ENCODE measurements at regions not wholly inside any gene's neighbourhood (a gene's known extent, or its start where the extent isn't known, plus 50 kb on each side); places are given as distances from the start of the nearest gene placed in this dataset.

DNA sequence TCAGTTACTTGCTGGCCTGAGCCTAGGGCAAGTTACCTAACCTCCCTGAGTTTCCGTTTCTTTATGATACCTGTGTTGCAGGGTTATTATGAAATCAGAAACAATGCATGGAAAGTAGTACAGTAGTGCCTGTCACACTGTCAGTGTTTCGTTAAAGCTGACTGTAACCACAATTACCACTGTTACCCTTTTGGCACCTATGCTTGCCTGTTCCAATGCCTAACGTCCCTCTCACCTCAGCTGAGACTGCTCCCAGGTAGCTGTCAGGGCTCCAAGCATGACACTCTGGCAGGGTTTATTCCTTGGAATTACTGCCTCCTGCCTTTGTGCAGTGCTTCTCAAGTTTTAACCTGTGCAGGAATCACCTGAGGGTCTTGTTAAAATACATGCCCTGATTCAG is 135.2 kb upstream of the RBMS1 start:
- peaks cover 10% of the 10 kb centered on the region for H3K4me1 ChIP-seq
- no peak for DNase-seq (ENCODE audit: low spot score in 2 of 2)
- no peak overlapping the region for H3K4me3 ChIP-seq
- H3K27me3 ChIP-seq (ENCODE audit: low read depth) = no peaks in the 10 kb centered on the region
- H3K9me3 ChIP-seq = no peaks in the 10 kb centered on the region
- no peaks in the 10 kb centered on the region for H3K36me3 ChIP-seq (replicated peaks)
- in situ Hi-C loops (cut with MboI; ENCODE audit: low sequenced_read_pairs) = no loop called here

DNA sequence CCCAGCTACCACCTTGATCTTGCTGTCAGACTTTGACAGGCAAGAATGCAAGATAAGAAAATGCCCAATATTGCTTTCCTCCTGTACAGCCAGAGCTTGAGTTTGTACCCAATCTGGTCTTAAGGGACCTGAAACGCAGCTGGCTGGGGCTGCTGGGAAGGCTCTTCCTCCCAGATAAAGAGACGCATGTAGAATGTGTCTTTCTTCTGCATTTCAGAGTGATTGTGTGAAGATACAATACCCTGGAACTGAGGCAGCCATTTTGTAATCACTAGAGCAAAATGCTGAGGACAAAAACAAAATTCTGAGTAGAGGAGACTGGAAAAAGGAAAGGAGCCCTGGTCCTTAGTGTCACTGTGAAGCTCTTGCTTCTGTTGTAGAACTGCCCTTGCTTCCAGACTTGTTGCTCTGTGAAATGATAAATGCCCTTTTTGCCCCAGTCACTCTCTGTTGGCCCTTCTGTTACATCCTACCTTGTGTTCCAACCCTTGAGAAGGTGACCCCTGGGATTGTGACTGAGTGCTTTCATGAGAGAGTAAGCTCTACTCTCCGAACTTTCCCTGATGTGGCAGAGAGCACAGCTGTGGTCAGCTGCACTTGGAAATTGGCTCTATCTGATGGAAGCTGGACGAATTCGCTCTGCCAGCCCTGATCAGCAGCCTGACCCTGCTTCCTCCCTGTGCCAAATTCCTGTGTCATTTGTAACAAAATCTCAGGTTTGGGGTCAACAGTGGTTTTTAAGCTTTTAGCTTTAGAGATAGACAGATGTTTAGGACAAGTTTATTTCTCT is 137.4 kb upstream of the RBMS1 start:
- no peak for DNase-seq (ENCODE audit: low spot score in 2 of 2)
- Histone ChIP-seq H3K4me3 (no peak overlapping the region), H3K4me1 (peaks cover 19% of the 10 kb centered on the region), H3K9me3 (no peaks in the 10 kb centered on the region), H3K27me3 (ENCODE audit: low read depth) (peaks cover 3% of the 10 kb centered on the region; the same call in 1 of the 2 replicates), H3K36me3 (replicated peaks) (no peaks in the 10 kb centered on the region)
- in situ Hi-C loops (cut with MboI; ENCODE audit: low sequenced_read_pairs) = no loop called here

DNA sequence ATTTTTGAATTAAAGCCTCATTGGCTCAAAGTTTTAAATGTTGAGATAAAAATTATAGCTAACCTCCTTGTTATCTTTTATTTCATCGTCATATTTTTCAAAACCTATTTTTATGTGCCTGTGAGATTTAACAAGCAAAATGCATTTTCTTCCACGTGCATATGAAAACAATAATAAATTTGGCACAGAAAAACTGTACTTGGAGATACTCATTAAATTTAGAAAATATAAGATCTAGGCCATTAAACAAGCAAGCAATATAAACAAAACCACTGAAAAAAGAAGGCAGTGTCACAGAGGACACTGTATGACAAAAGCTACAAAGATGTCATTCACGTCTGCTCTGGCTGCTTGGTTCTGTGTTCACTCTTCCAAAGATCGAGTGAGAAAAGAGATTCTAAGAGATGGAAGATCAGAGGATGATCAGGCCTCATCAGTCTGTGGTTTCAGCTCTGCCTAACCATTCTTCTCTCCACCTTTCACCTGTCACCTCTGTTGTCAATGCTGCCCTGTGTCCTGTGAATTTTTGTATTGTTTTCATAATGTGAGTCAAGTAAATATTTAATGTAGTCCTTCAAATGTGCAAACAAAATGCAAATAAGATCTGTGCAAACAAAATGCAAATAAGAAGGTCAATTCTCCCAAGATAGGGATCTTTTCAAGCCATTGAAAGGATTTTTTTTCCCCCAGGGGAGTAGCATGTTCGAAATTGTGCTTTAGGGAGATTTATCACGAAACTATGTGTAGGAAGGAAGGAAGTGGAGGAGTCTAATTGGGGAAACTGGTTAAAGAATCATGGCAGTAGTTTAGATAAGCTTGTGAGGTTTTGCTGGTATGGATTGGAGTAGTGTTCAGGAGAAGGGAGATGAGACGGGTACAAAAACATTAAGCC is 138.7 kb upstream of the RBMS1 start:
- Histone ChIP-seq H3K9me3 (no peaks in the 10 kb centered on the region), H3K4me3 (no peak overlapping the region), H3K36me3 (replicated peaks) (no peaks in the 10 kb centered on the region), H3K4me1 (peaks cover 19% of the 10 kb centered on the region), H3K27me3 (ENCODE audit: low read depth) (peaks cover 3% of the 10 kb centered on the region; the same call in 1 of the 2 replicates)
- in situ Hi-C loops (cut with MboI; ENCODE audit: low sequenced_read_pairs) = no loop called here
- peak in 1 of 2 experiments; percentile 32 for DNase-seq (ENCODE audit: low spot score in 2 of 2)

DNA sequence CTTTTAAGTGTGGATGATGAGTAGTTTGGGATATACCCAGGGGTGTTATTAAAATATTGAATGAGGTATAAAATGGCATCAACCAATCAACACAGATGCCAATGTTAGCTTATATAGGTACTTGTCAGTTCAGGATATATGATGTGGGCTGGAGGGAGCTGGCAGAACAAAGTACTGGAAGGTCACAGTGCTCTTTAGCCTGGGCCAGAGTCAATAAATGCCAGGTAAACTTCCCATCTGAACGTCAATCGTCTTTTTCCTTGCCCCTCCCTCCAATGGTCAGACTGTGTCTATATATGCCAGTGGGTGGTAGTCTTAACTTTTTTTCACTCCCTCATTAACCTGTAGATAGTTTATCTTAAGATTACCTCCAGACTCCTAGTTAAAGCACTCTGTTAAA is 140.8 kb upstream of the RBMS1 start:
- no peak for DNase-seq (ENCODE audit: low spot score in 2 of 2)
- H3K27me3 ChIP-seq (ENCODE audit: low read depth) = peaks cover 3% of the 10 kb centered on the region; the same call in 1 of the 2 replicates
- no peak overlapping the region for H3K4me3 ChIP-seq
- no peaks in the 10 kb centered on the region for H3K9me3 ChIP-seq
- peaks cover 19% of the 10 kb centered on the region for H3K4me1 ChIP-seq
- H3K36me3 ChIP-seq (replicated peaks) = no peaks in the 10 kb centered on the region
- in situ Hi-C loops (cut with MboI; ENCODE audit: low sequenced_read_pairs) = no loop called here

DNA sequence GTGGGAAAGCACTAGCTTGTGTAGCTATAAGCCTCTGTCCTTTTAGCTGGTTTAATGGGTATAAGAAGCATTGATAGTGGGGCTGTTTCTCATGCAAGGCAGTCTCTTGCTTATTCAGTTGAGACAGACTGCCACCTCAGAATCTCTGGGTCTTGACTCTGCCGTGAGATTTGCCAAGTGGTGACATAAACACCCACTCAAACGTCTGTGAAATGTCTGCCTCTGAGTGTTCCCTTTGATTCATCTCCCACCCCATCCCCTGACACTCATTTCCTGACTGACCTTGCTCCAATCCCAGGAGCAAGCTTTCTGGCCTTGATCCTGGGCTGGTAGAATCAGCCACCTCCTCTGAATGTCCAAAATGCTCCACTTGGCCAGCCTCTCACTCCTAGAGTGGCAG is 141.9 kb upstream of the RBMS1 start:
- in situ Hi-C loops (cut with MboI; ENCODE audit: low sequenced_read_pairs) = no loop called here
- peaks cover 3% of the 10 kb centered on the region; the same call in 1 of the 2 replicates for H3K27me3 ChIP-seq (ENCODE audit: low read depth)
- DNase-seq (ENCODE audit: low spot score in 2 of 2) = no peak
- no peaks in the 10 kb centered on the region for H3K9me3 ChIP-seq
- no peaks in the 10 kb centered on the region for H3K36me3 ChIP-seq (replicated peaks)
- no peak overlapping the region for H3K4me3 ChIP-seq
- H3K4me1 ChIP-seq = peaks cover 19% of the 10 kb centered on the region

DNA sequence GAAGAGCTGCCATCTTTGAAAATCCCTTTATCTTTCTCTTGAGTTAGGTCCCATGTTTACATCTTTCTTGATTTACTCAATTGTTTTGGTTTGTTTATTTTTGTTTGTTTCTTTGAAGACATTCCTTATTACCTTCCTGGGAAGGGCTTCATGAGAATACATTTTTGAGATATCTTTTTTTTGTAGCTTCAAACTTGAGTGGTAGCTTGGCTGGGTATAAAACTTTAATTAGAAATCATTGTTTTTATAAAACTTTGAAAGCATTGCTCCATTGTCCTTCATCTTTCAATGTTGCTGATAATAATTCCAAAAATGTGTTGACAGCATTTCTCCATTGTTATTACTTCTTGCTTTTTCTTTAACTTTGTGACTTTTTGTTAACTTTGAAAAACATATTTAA is 145.9 kb upstream of the RBMS1 start:
- in situ Hi-C loops (cut with MboI; ENCODE audit: low sequenced_read_pairs) = no loop called here
- DNase-seq (ENCODE audit: low spot score in 2 of 2) = no peak
- peaks cover 8% of the 10 kb centered on the region for H3K4me1 ChIP-seq

DNA sequence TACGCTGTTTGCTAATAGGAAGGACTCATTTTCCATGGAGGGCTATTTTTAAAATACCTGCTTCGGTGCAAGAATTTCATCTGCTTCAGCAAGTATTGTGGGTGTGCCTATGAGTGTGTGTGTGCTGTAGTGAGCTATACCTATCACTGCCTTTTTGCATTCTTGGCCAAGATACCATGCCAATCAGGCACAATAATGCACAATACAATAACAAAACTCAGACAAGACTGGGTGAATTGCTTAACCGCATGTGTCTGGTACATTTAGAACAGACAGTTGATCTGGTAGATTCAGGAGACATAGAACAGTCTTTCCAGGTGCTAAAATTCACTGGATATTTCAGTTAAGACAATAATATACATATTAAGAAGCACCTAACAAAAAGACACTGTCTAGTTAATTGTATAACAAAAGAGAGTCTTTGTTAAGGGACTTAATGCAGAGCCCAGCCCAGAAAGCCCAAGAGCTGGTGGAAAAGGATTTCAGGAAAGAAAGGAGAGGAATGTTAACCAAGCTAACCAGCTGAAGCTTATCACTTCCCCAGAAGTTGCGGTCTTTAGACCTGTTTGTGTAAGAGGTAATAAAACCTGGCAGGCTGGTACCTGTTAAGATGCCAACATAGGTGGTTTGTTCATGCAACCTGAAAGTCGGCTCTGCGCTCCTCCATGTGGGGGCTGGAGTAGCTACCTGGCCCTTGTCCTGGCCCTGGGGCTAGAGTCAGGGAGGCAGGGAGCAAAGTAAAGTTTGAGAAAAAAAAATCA is 153.3 kb upstream of the RBMS1 start:
- H3K36me3 ChIP-seq (replicated peaks) = no peaks in the 10 kb centered on the region
- no peaks in the 10 kb centered on the region for H3K9me3 ChIP-seq
- peaks cover 7% of the 10 kb centered on the region for H3K27me3 ChIP-seq (ENCODE audit: low read depth)
- in situ Hi-C loops (cut with MboI; ENCODE audit: low sequenced_read_pairs) = no loop called here
- H3K4me1 ChIP-seq = peaks cover 11% of the 10 kb centered on the region
- DNase-seq (ENCODE audit: low spot score in 2 of 2) = peak; percentile 29 to 53
- H3K4me3 ChIP-seq = no peak overlapping the region

More for the DNA sequence above, 145.9 kb upstream of the RBMS1 start:
- Histone ChIP-seq H3K27me3 (ENCODE audit: low read depth) (peaks cover 3% of the 10 kb centered on the region; the same call in 1 of the 2 replicates), H3K9me3 (no peaks in the 10 kb centered on the region), H3K36me3 (replicated peaks) (no peaks in the 10 kb centered on the region), H3K4me3 (no peak overlapping the region)

DNA sequence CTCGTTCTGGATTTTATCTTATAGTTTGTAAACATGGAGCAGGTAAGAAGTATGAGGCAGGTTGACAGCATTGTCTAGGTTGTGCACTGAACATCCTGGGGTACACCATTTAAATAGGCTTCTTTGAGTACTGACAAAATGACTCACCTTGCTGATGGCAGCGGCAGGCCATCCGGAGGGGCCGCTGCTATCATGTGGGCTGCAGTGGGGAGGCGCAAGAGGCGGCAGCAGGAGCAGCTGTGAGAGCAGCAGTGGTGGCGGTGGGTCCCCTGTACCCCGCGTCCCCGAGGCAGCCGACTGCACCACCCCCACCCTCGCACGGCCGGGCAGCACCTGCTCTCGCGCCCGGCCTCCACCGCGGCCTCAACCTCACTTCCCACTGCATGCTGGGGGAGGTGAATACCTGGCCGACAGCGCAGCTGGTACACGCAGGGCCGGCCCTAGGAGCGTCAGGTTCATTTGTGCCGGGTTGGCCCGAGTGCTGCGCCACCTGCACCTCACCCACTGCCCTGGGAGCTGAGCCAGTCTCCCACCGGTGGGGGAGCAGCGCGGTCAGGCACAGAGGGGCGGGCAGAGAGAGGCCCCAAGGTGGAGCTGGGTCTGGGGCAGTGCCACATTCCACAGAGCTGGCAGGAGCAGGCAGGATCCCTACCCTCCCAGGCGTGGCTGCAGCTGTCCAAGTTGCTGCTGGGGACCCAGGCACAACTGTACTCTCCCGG is 154.5 kb upstream of the RBMS1 start:
- H3K9me3 ChIP-seq = no peaks in the 10 kb centered on the region
- no peak for DNase-seq (ENCODE audit: low spot score in 2 of 2)
- in situ Hi-C loops (cut with MboI; ENCODE audit: low sequenced_read_pairs) = no loop called here
- H3K4me3 ChIP-seq = no peak overlapping the region
- no peaks in the 10 kb centered on the region for H3K36me3 ChIP-seq (replicated peaks)
- H3K4me1 ChIP-seq = peaks cover 11% of the 10 kb centered on the region
- peaks cover 7% of the 10 kb centered on the region for H3K27me3 ChIP-seq (ENCODE audit: low read depth)

DNA sequence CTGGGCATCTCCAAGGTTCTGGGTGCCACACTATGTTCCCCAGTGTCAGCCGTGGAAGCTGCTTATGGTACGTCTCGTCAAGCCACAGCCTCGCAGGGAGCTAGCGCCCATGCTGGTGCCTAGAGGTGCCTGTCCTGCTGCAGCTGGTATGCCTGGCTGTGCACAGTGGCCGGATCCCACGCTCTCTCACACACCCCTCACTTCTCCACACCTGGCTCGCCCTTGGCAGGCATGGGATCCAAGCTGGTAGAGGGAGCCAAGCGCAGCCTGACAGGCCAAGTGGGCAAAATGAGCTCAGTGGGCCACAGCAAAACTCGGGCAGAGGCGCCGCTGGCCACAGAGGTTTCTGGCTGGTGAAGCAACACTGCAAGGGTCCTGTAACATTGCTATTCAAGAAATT is 156.1 kb upstream of the RBMS1 start:
- H3K4me1 ChIP-seq = peaks cover 11% of the 10 kb centered on the region
- DNase-seq (ENCODE audit: low spot score in 2 of 2) = no peak
- in situ Hi-C loops (cut with MboI; ENCODE audit: low sequenced_read_pairs) = no loop called here
- H3K27me3 ChIP-seq (ENCODE audit: low read depth) = peaks cover 7% of the 10 kb centered on the region
- no peak overlapping the region for H3K4me3 ChIP-seq
- no peaks in the 10 kb centered on the region for H3K36me3 ChIP-seq (replicated peaks)
- H3K9me3 ChIP-seq = no peaks in the 10 kb centered on the region

DNA sequence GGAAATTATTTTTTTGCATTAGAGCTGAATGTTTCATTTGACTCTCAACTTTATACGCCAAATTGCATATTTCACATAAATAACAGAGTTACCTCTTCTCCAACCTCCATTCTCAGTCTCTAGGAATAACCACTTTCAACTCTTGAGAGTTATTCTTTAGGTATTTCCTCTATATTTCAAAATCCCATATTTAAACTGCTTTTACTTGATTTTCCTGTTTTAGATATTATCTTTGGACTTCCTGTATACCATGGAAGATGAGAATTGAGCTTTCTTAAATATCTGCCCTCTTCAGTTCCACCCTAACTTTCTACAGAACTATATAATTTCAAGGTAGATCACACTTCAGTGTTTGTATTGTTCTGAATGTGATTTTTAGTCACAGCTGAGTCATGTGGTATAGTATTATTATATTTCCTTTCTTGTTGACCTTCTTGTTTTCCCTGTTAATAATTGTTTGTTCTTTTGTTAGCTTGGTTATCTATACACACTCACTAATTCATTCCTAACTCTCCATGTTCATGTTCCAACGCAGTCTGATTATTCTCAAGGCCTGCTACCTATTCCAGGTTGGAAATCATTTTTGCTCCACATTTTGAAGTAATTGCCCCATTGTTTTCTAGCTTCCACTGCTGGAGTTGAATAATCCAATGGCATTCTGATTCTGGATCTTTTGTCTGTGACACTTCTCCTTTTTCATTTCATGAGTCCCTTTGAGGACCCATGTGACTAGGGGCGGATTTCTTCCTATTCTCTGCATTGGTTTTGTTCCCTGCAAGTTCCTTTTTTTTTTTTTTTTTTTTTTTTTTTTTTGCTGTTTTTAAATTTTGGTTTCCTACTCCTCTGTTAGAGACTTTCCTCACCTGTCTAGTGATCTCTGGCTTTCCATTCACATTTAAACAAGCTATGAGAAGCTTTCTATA is 156.8 kb upstream of the RBMS1 start:
- Histone ChIP-seq H3K4me1 (peaks cover 11% of the 10 kb centered on the region), H3K4me3 (no peak overlapping the region), H3K9me3 (no peaks in the 10 kb centered on the region), H3K36me3 (replicated peaks) (no peaks in the 10 kb centered on the region), H3K27me3 (ENCODE audit: low read depth) (peaks cover 7% of the 10 kb centered on the region)
- in situ Hi-C loops (cut with MboI; ENCODE audit: low sequenced_read_pairs) = no loop called here
- DNase-seq (ENCODE audit: low spot score in 2 of 2) = no peak

DNA sequence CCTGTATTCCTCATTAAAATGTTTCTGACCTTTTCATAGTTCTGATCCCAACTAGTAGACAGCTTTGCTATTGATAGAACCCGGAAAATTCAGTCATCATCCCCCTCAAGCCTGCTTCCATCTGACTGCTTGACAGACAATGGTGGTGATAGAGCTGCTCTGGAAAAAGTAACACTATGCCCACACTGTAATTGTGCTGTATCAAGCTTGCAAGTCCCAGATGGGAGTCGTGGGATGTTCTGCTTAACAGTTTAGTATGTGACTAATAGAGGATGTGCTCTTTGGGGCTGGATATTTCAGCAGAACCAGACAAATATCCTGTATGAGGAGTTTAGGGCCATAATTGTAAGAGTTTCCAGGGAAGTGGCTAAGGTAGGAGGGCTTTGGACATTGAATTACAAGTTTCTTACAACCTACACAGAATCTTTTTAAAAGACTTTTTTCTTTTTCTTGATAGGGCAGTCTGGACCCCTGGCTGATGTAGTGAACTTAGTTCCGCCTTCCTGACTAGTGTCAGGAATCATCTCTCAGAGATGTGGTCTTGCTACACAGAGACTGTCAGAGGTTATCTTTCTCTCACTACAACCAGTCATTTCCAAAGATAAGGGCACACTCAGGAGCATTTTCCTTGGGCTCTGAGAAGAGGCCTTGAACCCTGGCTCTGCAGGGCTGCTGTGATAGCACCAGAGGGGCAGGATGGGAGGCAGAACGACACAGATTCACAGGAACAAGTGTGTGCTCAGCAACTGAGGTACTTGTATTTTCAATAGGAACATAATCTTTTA is 158.0 kb upstream of the RBMS1 start:
- H3K4me1 ChIP-seq = peaks cover 9% of the 10 kb centered on the region
- in situ Hi-C loops (cut with MboI; ENCODE audit: low sequenced_read_pairs) = no loop called here
- no peaks in the 10 kb centered on the region for H3K9me3 ChIP-seq
- DNase-seq (ENCODE audit: low spot score in 2 of 2) = no peak
- H3K4me3 ChIP-seq = no peak overlapping the region
- H3K36me3 ChIP-seq (replicated peaks) = no peaks in the 10 kb centered on the region
- no peaks in the 10 kb centered on the region for H3K27me3 ChIP-seq (ENCODE audit: low read depth)

DNA sequence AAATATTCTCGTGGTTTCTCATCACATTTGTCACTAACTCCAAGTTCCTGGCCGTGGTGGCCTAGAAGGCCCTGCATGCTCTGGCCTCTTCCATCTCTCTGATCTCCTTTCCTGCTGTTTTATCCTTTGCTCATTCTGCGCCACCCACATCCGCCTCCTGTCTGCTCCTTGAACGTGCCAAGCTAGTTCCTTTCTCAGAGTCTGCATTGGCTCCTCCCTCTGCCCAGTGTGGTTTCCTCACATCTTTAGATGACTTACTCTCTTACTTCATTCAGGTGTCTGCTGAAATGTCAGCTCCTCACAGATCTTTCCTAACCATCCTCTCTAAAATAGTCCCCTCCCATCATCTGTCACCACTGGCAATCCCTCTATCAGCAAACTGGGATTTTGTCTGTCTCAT is 158.6 kb upstream of the RBMS1 start:
- Histone ChIP-seq H3K4me3 (no peak overlapping the region), H3K4me1 (peaks cover 9% of the 10 kb centered on the region), H3K36me3 (replicated peaks) (no peaks in the 10 kb centered on the region), H3K27me3 (ENCODE audit: low read depth) (no peaks in the 10 kb centered on the region), H3K9me3 (no peaks in the 10 kb centered on the region)
- DNase-seq (ENCODE audit: low spot score in 2 of 2) = no peak
- in situ Hi-C loops (cut with MboI; ENCODE audit: low sequenced_read_pairs) = no loop called here

Data from HAP-1 (cell line).